ENCODE measurements at regions not wholly inside any gene's neighbourhood (a gene's known extent, or its start where the extent isn't known, plus 50 kb on each side); places are given as distances from the start of the nearest gene placed in this dataset.

DNA sequence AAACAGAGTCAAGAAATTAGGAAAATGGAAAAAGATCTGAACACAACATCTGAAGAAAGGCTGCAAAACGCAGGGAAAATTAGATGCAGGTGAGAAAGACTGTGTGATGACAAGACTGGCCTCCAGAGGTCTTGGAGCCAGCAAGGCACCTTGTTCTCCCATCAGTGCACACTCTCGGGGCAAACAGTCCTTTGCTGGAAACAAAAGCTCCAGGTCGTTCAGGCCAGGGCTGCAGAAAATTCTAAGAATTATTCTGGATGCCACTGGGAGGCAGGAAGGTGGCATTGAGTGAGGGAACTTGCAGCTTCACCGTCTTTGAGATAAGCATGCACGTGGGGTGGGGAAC lies 219.9 kb upstream of the SSTR4 start:
- TF ChIP-seq, protein P1, sequence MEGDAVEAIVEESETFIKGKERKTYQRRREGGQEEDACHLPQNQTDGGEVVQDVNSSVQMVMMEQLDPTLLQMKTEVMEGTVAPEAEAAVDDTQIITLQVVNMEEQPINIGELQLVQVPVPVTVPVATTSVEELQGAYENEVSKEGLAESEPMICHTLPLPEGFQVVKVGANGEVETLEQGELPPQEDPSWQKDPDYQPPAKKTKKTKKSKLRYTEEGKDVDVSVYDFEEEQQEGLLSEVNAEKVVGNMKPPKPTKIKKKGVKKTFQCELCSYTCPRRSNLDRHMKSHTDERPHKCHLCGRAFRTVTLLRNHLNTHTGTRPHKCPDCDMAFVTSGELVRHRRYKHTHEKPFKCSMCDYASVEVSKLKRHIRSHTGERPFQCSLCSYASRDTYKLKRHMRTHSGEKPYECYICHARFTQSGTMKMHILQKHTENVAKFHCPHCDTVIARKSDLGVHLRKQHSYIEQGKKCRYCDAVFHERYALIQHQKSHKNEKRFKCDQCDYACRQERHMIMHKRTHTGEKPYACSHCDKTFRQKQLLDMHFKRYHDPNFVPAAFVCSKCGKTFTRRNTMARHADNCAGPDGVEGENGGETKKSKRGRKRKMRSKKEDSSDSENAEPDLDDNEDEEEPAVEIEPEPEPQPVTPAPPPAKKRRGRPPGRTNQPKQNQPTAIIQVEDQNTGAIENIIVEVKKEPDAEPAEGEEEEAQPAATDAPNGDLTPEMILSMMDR (conservative IDR thresholded peaks at IDR 0.05; ENCODE audit: low read depth, low read length), result no peak
- TF ChIP-seq EZH2 (IDR thresholded peaks at IDR 0.05; ENCODE audit: borderline replicate concordance, low read depth, low read length, poor library complexity, severe bottlenecking), result no peak
